ENCODE measurements at regions not wholly inside any gene's neighbourhood (a gene's known extent, or its start where the extent isn't known, plus 50 kb on each side); places are given as distances from the start of the nearest gene placed in this dataset.

DNA sequence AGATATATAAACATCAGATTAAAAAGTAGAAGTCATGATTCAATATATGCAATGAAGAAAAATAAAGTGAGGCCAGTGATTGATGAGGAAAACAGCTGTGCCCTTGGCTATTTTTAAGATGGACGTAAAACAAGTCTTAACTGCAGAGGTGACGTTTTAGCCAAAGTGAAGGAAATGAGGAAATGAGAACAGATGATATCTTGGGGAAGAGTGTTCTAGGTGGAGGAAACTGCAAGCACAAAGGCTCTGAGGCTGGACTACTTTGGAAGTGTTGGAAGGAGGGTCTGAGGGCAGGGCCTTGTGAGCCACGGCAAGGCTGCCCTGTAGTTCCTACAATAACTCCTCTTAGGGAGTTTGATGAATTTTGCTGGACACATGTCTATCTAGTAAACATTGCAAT is 140.5 kb upstream of the AKR1E2 start:
- Mint-ChIP-seq H3K4me1 (peaks cover 7% of the 10 kb centered on the region), H3K9me3 (ENCODE audit: insufficient read depth) (no peaks in the 10 kb centered on the region), H3K4me3 (no peak overlapping the region), H3K27ac (no peak overlapping the region), H3K27me3 (peaks cover 20% of the 10 kb centered on the region)
- ChIA-PET POLR2A (no interaction called here), CTCF (no interaction called here)
- H3K9ac ChIP-seq (ENCODE audit: low read length): no peak overlapping the region
- H3K27ac ChIP-seq (ENCODE audit: low read length in 2 of 2): no peak overlapping the region
- H3K79me2 ChIP-seq (ENCODE audit: control insufficient read depth, insufficient read depth, low read length): no peaks in the 10 kb centered on the region
- H3K36me3 ChIP-seq (replicated peaks in 1 of 2; ENCODE audit: control extremely low read depth in 1 of 2, control insufficient read depth in 1 of 2, extremely low read depth in 1 of 2, insufficient read depth in 2 of 2, low read length in 1 of 2): no peaks in the 10 kb centered on the region
- peaks cover 0 to 5% of the 10 kb centered on the region in 2 donors for H3K4me1 ChIP-seq (ENCODE audit: control insufficient read depth in 2 of 2, insufficient read depth in 2 of 2, low read length in 2 of 2)
- no peak overlapping the region for H3K4me2 ChIP-seq (replicated peaks; ENCODE audit: low read depth, low read length, poor library complexity, severe bottlenecking)
- ATAC-seq (ENCODE audit: low read depth): no peak
- intact Hi-C loops (cut with micrococcal nuclease): no loop called here
- DNase-seq: no peak
- TF ChIP-seq, protein P1, sequence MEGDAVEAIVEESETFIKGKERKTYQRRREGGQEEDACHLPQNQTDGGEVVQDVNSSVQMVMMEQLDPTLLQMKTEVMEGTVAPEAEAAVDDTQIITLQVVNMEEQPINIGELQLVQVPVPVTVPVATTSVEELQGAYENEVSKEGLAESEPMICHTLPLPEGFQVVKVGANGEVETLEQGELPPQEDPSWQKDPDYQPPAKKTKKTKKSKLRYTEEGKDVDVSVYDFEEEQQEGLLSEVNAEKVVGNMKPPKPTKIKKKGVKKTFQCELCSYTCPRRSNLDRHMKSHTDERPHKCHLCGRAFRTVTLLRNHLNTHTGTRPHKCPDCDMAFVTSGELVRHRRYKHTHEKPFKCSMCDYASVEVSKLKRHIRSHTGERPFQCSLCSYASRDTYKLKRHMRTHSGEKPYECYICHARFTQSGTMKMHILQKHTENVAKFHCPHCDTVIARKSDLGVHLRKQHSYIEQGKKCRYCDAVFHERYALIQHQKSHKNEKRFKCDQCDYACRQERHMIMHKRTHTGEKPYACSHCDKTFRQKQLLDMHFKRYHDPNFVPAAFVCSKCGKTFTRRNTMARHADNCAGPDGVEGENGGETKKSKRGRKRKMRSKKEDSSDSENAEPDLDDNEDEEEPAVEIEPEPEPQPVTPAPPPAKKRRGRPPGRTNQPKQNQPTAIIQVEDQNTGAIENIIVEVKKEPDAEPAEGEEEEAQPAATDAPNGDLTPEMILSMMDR (IDR thresholded peaks at IDR 0.05): no peak
- no peak for TF ChIP-seq EZH2 (IDR thresholded peaks at IDR 0.05; ENCODE audit: borderline replicate concordance, insufficient read depth, low read depth, low read length, poor library complexity, severe bottlenecking)
- no peak overlapping the region for H3K4me3 ChIP-seq (ENCODE audit: control extremely low read depth in 1 of 5, extremely low read depth in 1 of 5, insufficient read depth in 1 of 5, low read depth in 2 of 5, low read length in 4 of 5)
- no peaks in the 10 kb centered on the region for H4K20me1 ChIP-seq (ENCODE audit: control insufficient read depth, insufficient read depth, low read length, poor library complexity, severe bottlenecking)
- no peaks in the 10 kb centered on the region for H3K27me3 ChIP-seq (replicated peaks in 1 of 4; ENCODE audit: control extremely low read depth in 1 of 4, control insufficient read depth in 3 of 4, insufficient read depth in 4 of 4, low read length in 3 of 4)
- 60% methylated on average over 2 of the region's 3 CpGs for WGBS (ENCODE audit: insufficient coverage)
- no peaks in the 10 kb centered on the region for H3K9me3 ChIP-seq (ENCODE audit: control extremely low read depth in 1 of 3, control insufficient read depth in 2 of 3, insufficient read depth in 1 of 3, low read length in 2 of 3)
- no peak overlapping the region for H2AFZ ChIP-seq (ENCODE audit: insufficient read depth, low read depth, low read length, poor library complexity, severe bottlenecking)

DNA sequence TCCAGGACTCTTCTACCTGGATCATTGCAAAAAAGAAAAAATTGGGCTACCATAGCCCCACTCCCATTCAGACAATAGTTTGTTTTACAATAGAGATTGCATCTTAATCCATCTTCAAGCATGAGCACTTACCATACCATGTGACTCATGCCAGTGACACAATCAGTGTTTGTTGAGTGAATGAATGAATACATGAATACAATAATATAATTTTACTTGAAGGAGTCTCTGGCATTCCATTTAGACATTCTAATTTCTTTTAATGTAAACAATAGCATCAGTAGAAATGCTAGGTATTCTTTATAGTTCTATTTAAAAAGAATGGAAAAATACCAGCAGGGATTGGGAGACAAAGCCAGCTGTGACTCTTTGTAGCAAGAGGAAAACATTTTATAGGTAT is 141.6 kb upstream of the AKR1E2 start:
- no peaks in the 10 kb centered on the region for H3K27me3 ChIP-seq (replicated peaks in 1 of 4; ENCODE audit: control extremely low read depth in 1 of 4, control insufficient read depth in 3 of 4, insufficient read depth in 4 of 4, low read length in 3 of 4)
- no peak overlapping the region for H3K4me3 ChIP-seq (ENCODE audit: control extremely low read depth in 1 of 5, extremely low read depth in 1 of 5, insufficient read depth in 1 of 5, low read depth in 2 of 5, low read length in 4 of 5)
- H3K27ac Mint-ChIP-seq: no peak overlapping the region
- POLR2A ChIA-PET: no interaction called here
- H3K4me1 ChIP-seq (ENCODE audit: control insufficient read depth in 2 of 2, insufficient read depth in 2 of 2, low read length in 2 of 2): peaks cover 0 to 5% of the 10 kb centered on the region in 2 donors
- H3K27me3 Mint-ChIP-seq: peaks cover 20% of the 10 kb centered on the region
- H3K27ac ChIP-seq (ENCODE audit: low read length in 2 of 2): no peak overlapping the region
- intact Hi-C loops (cut with micrococcal nuclease): no loop called here
- H3K9me3 ChIP-seq (ENCODE audit: control extremely low read depth in 1 of 3, control insufficient read depth in 2 of 3, insufficient read depth in 1 of 3, low read length in 2 of 3): no peaks in the 10 kb centered on the region
- no peak overlapping the region for H3K4me2 ChIP-seq (replicated peaks; ENCODE audit: low read depth, low read length, poor library complexity, severe bottlenecking)
- H3K9me3 Mint-ChIP-seq (ENCODE audit: insufficient read depth): no peaks in the 10 kb centered on the region
- no peak overlapping the region for H3K9ac ChIP-seq (ENCODE audit: low read length)
- H4K20me1 ChIP-seq (ENCODE audit: control insufficient read depth, insufficient read depth, low read length, poor library complexity, severe bottlenecking): no peaks in the 10 kb centered on the region
- H3K4me3 Mint-ChIP-seq: no peak overlapping the region
- CTCF ChIA-PET: no interaction called here
- DNase-seq: no peak
- no peak for ATAC-seq (ENCODE audit: low read depth)
- no peak overlapping the region for H2AFZ ChIP-seq (ENCODE audit: insufficient read depth, low read depth, low read length, poor library complexity, severe bottlenecking)
- no peak for TF ChIP-seq EZH2 (IDR thresholded peaks at IDR 0.05; ENCODE audit: borderline replicate concordance, insufficient read depth, low read depth, low read length, poor library complexity, severe bottlenecking)
- TF ChIP-seq, protein P1 (IDR thresholded peaks at IDR 0.05): no peak
- H3K36me3 ChIP-seq (replicated peaks in 1 of 2; ENCODE audit: control extremely low read depth in 1 of 2, control insufficient read depth in 1 of 2, extremely low read depth in 1 of 2, insufficient read depth in 2 of 2, low read length in 1 of 2): no peaks in the 10 kb centered on the region
- peaks cover 7% of the 10 kb centered on the region for H3K4me1 Mint-ChIP-seq
- H3K79me2 ChIP-seq (ENCODE audit: control insufficient read depth, insufficient read depth, low read length): no peaks in the 10 kb centered on the region

All from B cell (primary cell).